ENCODE measurements at regions not wholly inside any gene's neighbourhood (a gene's known extent, or its start where the extent isn't known, plus 50 kb on each side); places are given as distances from the start of the nearest gene placed in this dataset.
"Not testable (repeated sequence)": the region's sequence is repeated elsewhere in the genome, so short reads cannot be mapped to it uniquely, and the experiment has no call there.

DNA sequence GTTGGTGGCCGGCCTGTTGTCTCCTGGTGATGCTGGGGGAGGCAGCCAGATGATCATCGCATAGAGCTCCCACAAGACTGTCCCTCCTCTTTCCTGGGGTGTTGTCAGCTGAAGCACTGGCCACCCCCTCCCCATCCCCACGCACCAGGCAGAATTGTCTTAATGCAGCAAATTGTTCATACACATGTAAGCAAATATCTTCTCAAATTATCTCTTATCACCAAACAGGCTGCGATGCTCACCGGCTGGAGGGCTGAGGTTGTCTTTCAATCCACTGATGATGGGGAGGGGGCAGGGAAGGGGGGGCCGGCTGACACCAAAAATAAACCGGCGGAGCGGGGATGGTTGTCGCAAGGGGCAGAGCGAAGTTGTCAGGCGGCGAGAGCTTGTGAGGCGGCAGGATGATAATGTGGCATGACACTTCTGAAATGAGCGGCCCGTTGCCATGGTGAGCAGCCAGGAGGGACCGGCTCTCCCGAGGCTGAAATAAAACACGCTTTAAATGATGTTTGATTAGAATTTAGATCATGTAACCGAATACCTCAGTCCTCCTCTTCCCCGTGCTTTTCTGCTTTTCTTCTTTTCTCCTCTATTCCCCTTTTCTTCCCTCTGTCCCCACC is 59.8 kb downstream of the MRM1 start:
- no peak for DNase-seq

DNA sequence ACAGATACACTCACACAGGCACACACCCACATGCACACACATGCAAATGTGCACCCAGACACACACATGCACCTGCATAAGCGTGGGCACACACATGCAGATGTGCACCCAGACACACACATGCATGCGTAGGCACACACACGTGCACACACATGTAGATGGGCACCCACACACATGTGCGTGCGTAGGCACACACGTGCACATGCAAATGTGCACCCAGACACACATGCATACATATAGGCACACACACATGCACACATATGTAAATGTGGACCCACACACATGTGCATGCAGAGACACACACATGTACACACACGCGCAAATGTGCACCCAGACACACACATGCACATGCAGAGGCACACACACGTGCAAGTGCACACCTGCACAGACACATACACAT is 60.3 kb downstream of the MRM1 start:
- DNase-seq = no peak

DNA sequence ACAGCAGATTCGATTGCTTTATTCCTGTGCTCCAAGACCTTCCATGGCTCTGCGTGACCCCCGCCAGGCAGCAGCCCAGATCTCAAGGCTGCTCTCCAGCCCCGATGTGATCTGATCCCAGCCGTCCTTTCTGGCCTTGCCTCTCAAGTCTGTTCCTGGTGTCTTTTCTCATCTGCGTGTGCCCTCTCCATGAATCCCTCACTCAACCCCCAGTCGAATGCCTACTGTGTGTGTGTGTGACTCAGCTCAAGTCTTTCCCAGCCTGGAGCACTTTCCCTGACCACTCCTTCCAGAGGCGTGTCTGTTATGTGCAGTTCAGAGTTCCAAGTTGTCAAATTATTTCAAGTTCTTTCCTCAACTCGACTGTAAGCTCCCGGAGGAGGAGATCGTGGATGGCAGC is 64.0 kb downstream of the MRM1 start:
- DNase-seq = no peak

DNA sequence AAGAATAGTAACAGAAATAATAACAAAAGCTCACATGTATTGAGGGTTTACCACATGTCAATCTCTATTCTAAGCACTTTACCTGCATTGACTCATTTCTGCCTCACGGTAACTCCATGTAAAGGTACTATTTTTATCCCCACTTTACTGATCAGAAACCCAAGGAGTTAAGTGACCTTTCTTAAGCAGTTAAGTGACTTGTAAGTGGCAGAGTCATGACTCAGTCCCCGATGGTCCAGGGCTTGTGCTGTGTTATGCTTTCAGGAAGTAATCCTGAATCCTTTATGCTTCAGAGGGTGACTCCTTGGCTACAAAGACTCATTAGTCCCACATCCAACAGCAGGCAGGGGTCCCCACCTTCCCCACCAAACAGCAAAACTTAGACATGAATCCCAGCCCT is 66.5 kb downstream of the MRM1 start:
- DNase-seq = no peak

DNA sequence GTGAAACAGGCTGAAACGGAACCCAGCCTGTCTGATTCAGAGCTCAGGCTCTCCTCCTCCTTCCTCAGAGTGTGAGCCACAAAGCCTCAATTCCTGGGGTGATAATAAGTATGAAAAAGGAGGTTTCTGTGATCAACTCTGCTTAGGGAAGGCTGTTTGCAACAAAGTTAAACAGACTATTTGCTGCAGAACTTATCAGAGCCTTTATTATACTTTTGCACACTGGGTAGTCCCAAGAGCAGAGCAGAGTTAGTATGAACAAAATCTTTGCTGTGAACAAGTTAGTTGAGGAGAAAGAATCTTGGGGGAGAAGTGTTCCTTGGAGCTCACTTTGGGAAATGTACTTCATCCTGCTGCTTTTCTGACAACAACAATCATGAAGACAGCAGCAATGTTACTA is 67.4 kb downstream of the MRM1 start:
- DNase-seq = no peak

DNA sequence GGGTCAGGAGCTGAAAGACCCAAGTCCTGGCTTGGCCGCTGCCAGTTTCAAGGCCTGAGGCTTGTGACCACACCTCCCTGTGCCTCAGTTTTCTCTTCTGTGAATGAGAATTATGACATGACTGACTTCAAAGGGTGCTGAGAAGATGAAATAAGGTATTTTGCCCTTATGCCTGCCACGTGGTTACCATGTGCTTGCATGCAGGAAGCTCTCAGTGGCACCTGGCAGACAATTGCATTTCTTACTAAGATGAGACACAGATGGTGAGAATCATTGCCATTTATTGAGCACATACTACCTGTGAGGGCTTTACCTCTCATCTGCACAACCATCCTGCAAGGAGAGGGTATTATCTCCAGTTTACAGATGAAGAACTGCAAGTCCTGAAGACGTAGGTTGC is 69.8 kb downstream of the MRM1 start:
- no peak for DNase-seq

DNA sequence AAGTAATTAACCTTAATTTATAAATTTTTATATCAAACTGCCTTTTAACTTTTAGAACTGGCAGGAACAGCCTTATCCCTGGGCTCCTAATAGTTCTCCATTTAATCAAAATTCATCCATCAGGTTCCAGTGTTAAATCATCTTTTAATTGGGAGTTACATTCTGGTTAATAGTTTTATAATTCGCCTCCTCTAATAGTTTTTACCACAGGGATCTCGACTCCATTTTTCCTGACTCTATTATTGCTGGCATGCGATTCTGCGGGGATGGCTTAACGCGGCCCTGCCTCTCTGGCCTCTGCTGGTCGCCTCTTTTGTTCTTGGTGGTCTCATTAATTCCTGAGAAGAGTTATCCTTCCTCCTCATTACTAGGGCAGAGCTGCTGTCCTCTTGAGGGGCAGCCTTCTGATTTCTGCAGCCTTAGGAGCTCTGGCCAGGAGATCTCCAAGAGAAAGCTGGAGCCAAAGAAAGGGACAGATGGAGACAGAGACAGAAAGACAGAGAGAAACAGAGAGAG is 71.1 kb downstream of the MRM1 start:
- DNase-seq = no peak

DNA sequence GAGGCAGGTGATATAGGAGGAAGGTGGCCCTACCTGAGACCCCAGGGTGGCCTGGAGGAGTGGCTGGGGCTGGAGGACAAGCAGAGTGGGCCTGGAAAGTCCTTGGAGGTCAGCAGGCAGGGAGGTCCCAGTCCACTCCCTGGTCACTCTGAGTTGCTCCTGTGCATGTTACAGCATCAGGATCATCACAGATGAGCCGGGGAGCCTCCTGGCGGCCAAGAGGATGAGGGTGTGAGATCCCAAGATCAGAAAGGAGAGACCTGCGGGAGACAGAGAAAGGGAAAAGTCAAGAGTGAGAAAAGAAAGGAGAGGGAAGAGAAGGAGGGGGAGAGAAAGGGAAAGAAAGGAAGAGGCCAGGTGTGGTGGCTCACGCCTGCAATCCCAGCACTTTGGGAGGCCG is 71.7 kb downstream of the MRM1 start:
- no peak for DNase-seq

DNA sequence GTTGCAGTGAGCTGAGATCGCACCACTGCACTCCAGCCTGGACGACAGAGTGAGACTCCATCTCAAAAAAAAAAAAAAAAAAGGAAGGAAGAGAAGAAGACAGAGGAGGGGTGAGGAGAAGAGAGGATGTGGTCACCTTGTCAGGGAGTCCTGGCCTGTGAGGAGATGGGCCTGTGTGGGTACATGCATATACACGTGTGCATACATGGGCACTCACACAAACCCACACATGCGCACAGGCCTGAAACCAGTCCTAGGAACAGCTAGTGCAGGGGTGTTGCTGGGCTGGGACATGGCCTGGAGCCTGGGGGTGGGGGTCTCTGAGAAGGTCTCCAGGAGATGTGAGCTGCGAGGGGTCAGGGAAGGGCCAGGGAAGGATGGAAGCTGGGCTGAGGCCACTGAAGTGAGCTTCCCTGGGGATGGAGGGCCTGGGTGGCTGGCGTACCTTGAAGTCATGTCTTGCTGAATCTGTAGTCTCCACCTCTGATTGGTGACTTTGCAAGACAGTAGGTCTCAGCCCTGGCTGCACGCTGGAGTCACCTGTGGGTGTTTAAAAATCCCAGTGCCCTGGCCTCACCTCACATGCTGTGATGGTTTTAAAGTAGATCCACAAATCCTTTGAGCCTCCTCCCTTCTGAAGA is 72.4 kb downstream of the MRM1 start:
- DNase-seq = no peak

DNA sequence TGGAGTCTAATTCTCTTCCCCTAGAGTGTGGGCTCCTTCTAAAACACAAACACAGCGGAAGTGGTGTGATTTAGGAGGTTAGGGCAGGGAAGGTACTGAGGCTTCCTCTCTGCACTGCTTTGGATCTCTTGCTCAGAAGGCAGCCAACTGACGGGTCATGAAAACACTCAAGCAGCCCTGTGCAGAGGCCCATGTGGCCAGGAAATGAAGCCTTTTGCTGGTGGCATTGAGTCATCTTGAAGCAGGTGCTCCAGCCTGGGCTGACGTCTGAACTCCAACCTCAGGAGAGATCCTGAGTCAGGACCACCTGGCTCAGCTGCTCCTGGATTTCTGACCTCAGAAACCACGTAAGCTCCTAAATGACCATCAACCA is 72.9 kb downstream of the MRM1 start:
- no peak for DNase-seq

DNA sequence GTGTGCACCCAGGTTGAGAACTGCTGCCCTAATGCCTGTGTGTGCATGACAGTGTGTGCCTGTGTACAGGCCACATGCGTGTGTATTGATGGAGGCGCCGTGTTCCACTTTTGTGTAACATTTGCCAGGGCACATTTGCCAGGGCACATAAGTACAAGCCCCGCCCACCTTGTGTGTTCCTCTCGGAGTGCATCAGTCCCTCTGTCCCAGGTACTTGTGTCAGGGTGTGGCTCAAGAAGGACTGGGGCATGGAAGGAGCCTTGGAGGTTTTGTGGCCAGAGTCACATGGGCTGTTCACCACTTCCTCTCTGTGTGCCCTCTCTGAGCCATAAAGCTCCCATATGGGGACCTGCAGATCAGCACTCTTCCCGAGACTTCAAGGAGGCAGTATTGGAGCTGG is 73.9 kb downstream of the MRM1 start:
- DNase-seq = no peak

DNA sequence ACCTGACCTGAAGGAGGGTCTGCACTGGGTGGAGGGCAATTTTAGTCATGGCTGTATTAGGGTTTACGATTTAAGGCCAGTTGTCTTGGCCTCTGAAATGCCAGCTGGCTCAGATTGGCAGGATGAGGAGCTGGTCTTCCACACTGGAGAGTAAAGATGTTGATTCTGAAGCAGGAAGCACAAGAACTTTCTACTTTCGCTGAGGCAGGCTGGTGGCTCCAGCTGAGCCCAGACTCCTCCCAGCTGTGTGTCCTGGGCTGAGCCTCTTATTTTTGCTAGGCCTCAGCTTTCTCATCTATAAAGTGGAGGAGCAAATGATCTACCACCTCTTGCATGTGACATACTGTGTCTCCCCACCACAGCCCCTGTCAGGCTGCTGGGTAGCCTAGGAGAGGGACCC is 74.4 kb downstream of the MRM1 start:
- DNase-seq = no peak

DNA sequence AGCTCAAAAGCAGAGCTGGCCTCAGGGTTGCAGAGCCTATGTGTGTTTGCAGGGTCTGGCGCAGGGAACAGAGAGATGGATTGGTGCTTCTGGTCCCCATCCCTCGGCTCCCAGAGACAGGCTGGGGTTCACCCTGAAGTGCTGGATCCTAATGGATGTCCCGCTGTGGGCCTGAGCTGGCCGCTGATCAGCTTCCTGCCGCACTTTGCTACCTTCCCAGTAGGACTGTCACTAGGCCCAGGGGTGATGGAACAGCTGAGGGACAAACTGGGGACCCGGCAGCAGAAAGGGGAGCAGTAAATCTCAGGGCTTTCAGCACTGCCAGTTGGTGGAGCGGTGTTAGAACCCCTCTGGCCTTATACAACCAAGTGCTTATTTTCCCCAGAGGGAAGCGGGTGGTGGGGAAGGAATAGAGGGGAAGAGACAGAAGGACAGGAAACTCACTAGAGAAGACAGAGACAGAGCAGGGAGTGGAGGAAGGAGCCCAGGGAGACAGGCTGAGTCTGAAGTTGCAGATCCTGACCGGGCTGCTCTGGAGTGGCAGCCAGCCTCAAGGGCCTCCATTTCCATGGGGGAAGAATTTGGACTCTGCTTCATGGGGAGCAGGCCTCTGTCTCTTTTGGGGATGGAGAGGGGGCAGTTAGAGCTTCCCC is 78.6 kb downstream of the MRM1 start:
- DNase-seq = no peak

DNA sequence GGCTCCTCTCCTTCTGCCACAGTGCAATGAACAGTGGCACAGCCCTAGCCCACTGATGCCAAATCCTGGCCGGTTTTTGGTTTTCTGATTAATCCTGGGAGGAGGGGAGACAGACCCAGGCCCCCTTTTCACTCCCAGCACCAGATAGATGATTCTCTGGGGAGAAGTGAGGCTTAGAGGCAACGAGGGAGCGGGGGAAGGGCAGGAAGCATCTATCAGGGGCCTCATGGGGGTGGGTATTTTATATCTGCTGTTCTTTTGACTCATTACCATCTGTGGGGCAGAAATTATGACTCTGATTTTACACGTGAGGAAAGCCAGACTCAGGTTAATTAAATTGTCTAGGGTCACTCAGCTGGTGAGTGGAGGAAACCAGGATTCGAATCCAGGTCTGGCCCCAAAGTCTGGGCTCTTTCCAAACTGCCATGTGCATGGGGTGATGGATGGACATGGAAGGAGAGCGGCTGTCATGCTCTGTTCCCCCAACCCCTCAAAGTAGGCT is 79.4 kb downstream of the MRM1 start:
- no peak for DNase-seq

DNA sequence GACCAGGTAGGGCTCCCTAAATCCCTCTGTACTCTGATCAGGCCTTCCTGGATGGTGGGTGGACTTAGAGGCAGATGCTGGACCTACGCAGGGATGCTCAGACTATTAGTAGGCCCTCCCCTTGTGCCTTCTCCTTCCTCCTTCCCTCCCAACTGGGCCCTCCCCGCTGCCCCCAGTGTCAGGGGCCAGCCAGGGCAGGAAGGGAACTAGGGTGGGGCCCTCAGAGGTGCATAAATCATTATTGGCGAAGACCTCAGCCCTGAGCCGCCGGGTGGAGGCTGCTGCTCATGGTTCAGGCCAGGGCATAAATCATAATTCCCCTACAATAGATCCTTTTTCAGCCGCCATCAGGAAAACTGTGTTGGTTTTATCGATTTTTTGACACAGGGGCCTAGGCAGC is 81.4 kb downstream of the MRM1 start:
- DNase-seq = no peak

DNA sequence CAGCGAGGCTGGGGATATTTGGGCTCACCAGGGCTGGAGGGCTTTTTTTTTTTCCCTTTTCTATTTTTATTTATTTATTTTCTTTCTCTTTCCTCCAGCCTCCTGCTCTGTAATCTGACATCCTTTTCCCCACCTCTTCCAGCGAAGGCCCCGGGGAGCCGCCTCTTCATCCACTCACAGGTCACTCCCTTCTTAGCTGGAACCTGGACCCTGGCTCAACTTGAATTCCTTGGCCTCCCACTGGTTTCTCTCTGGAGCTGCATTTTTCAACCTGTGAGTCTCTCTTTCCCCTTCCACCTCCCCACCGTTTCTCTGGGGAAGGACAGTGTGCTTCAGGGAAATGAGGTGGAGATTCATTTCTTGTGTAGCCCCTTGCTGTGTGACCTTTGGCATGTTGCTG is 82.0 kb downstream of the MRM1 start:
- no peak for DNase-seq

DNA sequence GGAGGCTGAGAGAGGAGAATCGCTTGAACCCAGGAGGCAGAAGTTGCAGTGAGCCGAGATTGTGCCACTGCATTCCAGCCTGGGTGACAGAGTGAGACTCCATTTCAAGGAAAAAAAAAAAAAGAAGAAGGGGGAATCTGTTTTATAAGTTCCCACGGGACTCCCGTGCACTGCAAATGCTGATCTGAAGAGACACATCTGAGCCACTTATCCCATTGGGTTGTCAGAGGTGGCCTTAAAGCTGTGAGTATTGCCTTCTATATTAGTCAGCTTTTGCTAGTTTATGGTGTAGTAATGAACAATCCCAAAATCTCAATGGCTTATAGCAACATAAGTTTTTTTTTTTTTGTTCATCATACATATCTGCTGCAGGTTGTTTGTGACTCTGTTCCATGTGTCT is 82.8 kb downstream of the MRM1 start:
- no peak for DNase-seq

DNA sequence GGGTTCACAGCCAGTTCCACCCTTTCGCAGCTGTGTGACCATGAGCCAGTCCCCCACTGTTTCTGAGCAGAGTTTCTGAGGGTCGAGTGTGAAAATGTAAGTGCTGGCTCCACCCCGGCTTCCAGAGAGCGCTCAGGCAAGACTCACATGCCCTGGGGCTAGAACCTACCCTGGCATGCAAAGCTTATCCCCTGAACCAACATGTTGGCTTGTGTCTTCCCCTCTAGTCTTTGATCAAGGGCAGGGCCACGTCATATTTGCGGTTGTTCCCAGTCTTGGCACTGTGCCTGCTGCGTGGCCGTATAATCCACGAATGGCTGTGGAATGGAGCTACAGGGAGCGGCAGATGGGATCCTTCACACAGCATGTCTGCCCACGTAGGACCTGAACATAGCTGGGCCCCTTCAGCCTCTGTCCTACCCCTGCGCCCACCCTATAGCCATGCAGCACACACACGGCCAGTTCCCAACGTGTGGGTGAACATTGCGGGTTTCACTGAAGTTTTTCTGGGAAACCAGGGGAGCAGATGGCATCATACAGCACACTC is 84.8 kb downstream of the MRM1 start:
- no peak for DNase-seq

DNA sequence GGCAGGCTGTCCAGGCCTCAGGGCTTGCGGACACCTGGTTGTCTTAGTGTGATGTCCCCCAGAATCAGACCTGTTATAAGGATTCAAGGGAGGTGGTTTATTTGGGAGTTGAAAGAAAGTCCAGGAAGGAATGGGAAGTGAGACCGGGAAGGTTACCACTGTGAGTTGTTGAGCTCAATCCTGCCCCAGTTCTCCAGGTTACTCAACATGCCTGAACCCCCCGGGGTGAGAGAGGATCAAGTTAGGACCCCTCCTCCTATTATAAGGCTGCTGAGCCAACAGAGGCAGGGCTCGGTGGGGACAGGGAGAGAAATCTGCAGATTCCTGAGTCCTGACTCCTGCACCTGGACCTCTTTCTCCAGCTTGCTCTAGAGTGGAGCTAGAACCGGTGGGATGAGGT is 86.4 kb downstream of the MRM1 start:
- no peak for DNase-seq

DNA sequence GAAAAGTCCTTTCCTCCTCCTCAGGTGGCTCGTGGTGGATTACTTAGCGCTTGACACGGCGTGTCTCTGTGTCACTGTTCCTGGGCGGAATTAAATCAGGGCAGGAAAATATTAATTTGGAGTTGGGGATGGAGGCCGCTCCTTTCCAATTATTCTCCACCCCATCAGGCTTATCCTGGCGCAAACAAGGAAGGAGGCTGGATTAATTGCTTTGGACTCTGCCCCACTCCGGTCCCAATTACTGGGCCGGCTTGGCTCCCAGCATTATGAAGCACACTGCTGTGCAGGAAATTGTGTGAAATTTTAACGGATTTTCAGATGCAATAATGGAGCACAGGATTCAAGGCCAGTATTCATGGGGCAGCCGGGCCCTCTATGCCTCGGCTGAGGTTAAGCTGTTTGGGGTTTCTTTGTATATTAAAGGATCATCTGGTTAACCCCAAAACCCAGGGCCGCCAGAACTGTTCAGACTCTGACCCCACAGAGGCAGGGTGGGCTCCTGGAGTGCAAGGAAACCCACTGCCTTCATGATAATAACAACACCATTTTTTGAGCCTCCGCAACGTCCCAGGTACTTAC is 87.8 kb downstream of the MRM1 start:
- no peak for DNase-seq

DNA sequence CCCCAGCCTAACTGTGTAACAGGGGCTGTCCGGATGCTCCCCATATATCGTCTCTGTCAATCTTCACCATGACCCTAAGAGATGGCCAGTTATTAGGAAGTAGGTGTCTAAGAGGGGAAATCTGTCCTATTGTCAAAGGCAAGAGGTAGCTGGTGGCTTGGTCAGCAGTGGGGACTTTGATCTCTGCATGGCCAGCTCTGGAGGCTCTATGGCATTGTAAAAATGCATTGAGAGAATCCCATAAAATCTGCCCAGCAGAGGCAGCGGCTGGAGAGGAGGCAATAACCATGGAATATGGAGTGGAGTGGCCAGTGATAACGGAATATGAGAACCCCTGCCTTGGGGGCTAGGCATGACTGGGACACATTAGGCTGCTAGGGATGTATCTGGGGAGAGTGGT is 88.8 kb downstream of the MRM1 start:
- DNase-seq = no peak

DNA sequence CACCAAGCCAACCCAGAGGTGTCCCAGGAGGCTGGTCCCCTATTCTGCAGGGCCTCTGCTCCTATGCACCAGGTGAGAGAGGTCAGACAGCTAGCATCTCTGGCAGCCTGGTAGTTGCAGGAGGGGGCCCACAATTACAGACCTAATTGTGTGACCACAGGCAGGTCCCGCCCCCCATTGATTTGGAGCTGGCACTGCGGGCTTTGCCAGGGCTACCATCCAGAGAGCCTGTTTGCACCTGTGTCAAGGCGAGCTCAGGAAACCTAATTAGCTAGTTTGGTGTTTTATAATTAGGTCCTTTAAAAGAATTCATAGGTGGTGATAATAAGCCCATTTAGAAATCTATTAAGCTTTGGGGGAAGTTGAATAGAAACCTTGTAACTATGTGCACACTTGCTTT is 90.2 kb downstream of the MRM1 start:
- no peak for DNase-seq

DNA sequence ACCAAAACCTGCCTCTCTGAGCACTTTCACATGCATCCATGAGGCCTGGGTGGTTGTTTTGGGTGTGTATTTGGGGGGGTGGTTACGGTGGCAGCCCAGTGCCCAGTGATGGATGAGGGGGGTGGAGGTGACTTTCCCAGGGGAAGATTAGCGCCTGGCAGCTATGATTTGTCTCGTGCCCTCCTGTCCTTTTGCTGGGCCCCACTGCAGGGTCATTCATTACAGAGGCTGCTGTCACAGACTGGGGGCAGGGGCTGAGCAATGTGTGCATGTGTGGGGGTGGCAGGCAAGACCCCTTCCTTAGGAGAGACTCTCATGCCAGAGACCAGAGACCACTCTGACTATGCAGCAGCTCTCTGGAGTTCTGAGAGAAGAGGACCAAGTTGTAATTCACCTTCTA is 93.7 kb downstream of the MRM1 start:
- DNase-seq = no peak

DNA sequence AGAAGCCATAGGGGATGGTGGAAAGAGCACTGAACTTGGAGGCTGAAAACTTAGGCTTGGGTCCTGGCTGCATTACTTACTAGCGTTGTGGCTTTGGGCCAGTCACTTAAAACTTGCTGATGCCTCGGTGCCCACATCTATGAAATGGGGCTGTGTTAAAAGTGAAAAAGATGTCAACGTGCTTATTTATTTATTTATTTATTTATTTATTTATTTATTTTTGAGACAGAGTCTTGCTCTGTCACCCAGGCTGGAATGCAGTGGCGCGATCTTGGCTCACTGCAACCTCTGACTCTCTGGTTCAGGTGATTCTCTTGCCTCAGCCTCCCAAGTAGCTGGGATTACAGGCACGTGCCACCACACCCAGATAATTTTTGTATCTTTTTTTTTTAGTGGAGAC is 94.3 kb downstream of the MRM1 start:
- DNase-seq = not testable (repeated sequence)
